ENCODE measurements at regions not wholly inside any gene's neighbourhood (a gene's known extent, or its start where the extent isn't known, plus 50 kb on each side); places are given as distances from the start of the nearest gene placed in this dataset.

- TF ChIP-seq CTCF (IDR thresholded peaks at IDR 0.05), result no peak
- TF ChIP-seq POLR2A (IDR thresholded peaks at IDR 0.05), result no peak
Observed at GRCh38 chr2:55116598-55116964, 66.3 kb upstream of the RTN4 start.

Data from prostate gland (tissue), 2 donors.